Type B pancreatic cell (in vitro differentiated cells): ENCODE measurements at regions not wholly inside any gene's neighbourhood (a gene's known extent, or its start where the extent isn't known, plus 50 kb on each side); places are given as distances from the start of the nearest gene placed in this dataset.

ENCODE experiments used
- DNase-seq: peaks from one replicate; pipeline ENCODE4 v3.0.0; 2021; ENCODE audit warnings: mixed read lengths; ENCODE audit not compliant: unreplicated experiment; ENCODE audit errors: extremely low spot score
- H3K27ac Mint-ChIP-seq: 2 replicates; pipeline ENCODE4 v1.8.0; 2021; ENCODE audit warnings: mild to moderate bottlenecking, mixed read lengths
- H3K27me3 Mint-ChIP-seq: 2 replicates; pipeline ENCODE4 v1.8.0; 2021; ENCODE audit warnings: mixed read lengths
- H3K36me3 Mint-ChIP-seq: 2 replicates; pipeline ENCODE4 v1.8.0; 2021; ENCODE audit warnings: mixed read lengths
- H3K4me1 Mint-ChIP-seq: one replicate; pipeline ENCODE4 v1.8.0; 2021; ENCODE audit warnings: mixed read lengths; ENCODE audit not compliant: unreplicated experiment
- H3K4me3 Mint-ChIP-seq: 2 replicates; pipeline ENCODE4 v1.8.0; 2021; ENCODE audit warnings: mild to moderate bottlenecking, mixed read lengths
- H3K9me3 Mint-ChIP-seq: 2 replicates; pipeline ENCODE4 v1.8.0; 2021; ENCODE audit warnings: mixed read lengths
- TF ChIP-seq, protein P1 (sequence below): fragments of 200-600 bp; sonication (generic); conservative IDR thresholded peaks from 2 replicates; pipeline ENCODE4 v1.5.0; 2021; ENCODE audit warnings: antibody characterized with exemption, mild to moderate bottlenecking

- no peak for DNase-seq
- H3K4me3 Mint-ChIP-seq = no peak overlapping the region
- TF ChIP-seq, protein P1, sequence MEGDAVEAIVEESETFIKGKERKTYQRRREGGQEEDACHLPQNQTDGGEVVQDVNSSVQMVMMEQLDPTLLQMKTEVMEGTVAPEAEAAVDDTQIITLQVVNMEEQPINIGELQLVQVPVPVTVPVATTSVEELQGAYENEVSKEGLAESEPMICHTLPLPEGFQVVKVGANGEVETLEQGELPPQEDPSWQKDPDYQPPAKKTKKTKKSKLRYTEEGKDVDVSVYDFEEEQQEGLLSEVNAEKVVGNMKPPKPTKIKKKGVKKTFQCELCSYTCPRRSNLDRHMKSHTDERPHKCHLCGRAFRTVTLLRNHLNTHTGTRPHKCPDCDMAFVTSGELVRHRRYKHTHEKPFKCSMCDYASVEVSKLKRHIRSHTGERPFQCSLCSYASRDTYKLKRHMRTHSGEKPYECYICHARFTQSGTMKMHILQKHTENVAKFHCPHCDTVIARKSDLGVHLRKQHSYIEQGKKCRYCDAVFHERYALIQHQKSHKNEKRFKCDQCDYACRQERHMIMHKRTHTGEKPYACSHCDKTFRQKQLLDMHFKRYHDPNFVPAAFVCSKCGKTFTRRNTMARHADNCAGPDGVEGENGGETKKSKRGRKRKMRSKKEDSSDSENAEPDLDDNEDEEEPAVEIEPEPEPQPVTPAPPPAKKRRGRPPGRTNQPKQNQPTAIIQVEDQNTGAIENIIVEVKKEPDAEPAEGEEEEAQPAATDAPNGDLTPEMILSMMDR = no peak
- H3K27ac Mint-ChIP-seq = no peak overlapping the region
- H3K9me3 Mint-ChIP-seq = peaks cover 4% of the 10 kb centered on the region
- no peaks in the 10 kb centered on the region for H3K36me3 Mint-ChIP-seq
- no peaks in the 10 kb centered on the region for H3K27me3 Mint-ChIP-seq
- H3K4me1 Mint-ChIP-seq = no peaks in the 10 kb centered on the region
These were observed 891.1 kb upstream of the AGA start for GRCh38 chr4:178333355-178333754.

GRCh38 chr4:178339769-178340168 is 897.5 kb upstream of the AGA start:
- H3K4me3 Mint-ChIP-seq = no peak overlapping the region
- H3K27ac Mint-ChIP-seq = no peak overlapping the region
- H3K9me3 Mint-ChIP-seq = peaks cover 4% of the 10 kb centered on the region
- no peaks in the 10 kb centered on the region for H3K4me1 Mint-ChIP-seq
- no peak for DNase-seq
- no peaks in the 10 kb centered on the region for H3K36me3 Mint-ChIP-seq
- no peaks in the 10 kb centered on the region for H3K27me3 Mint-ChIP-seq
- TF ChIP-seq, protein P1 = no peak

GRCh38 chr4:178340468-178340867 is 898.2 kb upstream of the AGA start:
- no peak for DNase-seq
- H3K36me3 Mint-ChIP-seq = no peaks in the 10 kb centered on the region

GRCh38 chr4:178344096-178344495 is 901.9 kb upstream of the AGA start:
- H3K27me3 Mint-ChIP-seq = no peaks in the 10 kb centered on the region
- no peak for DNase-seq
- no peak overlapping the region for H3K4me3 Mint-ChIP-seq
- H3K9me3 Mint-ChIP-seq = no peaks in the 10 kb centered on the region
- H3K4me1 Mint-ChIP-seq = no peaks in the 10 kb centered on the region
- H3K36me3 Mint-ChIP-seq = no peaks in the 10 kb centered on the region
- H3K27ac Mint-ChIP-seq = no peak overlapping the region
- TF ChIP-seq, protein P1 = no peak

More at GRCh38 chr4:178340468-178340867, 898.2 kb upstream of the AGA start:
- peaks cover 4% of the 10 kb centered on the region for H3K9me3 Mint-ChIP-seq
- H3K4me3 Mint-ChIP-seq = no peak overlapping the region
- H3K27ac Mint-ChIP-seq = no peak overlapping the region
- no peaks in the 10 kb centered on the region for H3K27me3 Mint-ChIP-seq
- no peaks in the 10 kb centered on the region for H3K4me1 Mint-ChIP-seq
- TF ChIP-seq, protein P1 = no peak

DNA sequence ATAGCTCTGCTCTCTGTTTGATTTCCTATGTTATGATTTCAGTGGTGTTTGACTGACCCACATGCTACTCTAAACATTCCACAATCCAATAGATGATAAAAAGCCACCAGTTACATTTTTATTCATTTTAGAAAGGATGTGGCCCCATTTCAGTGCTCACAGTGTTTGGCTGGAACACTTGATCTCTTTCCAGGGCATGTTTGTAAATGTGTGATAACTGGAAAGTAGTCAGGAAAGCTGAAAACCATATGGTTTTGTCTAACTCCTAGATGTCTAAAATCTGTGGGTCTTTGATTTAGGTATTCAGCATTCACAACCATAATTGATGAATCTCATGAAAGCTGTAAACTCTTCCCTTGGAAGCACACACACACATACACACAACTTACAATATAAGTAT is 904.9 kb upstream of the AGA start:
- Mint-ChIP-seq H3K27me3 (no peaks in the 10 kb centered on the region), H3K4me1 (no peaks in the 10 kb centered on the region), H3K4me3 (no peak overlapping the region), H3K27ac (no peak overlapping the region), H3K36me3 (no peaks in the 10 kb centered on the region), H3K9me3 (no peaks in the 10 kb centered on the region)
- TF ChIP-seq, protein P1 = no peak
- DNase-seq = no peak

- no peaks in the 10 kb centered on the region for H3K27me3 Mint-ChIP-seq
- no peak overlapping the region for H3K4me3 Mint-ChIP-seq
- H3K36me3 Mint-ChIP-seq = no peaks in the 10 kb centered on the region
- TF ChIP-seq, protein P1 = no peak
- no peak overlapping the region for H3K27ac Mint-ChIP-seq
- no peaks in the 10 kb centered on the region for H3K4me1 Mint-ChIP-seq
- no peaks in the 10 kb centered on the region for H3K9me3 Mint-ChIP-seq
- DNase-seq = no peak
These were observed 907.4 kb upstream of the AGA start for GRCh38 chr4:178349601-178350000.
